Left lung (tissue), 4 donors: ENCODE measurements at regions not wholly inside any gene's neighbourhood (a gene's known extent, or its start where the extent isn't known, plus 50 kb on each side); places are given as distances from the start of the nearest gene placed in this dataset.

Experiments used
- ATAC-seq: fragments of 200-7000 bp; cut with Tn5 transposase; one replicate; pipeline ENCODE4 v1.9.1; 2020; ENCODE audit warnings: moderate library complexity
- DNase-seq, 4 donors: peaks; one replicate each; pipeline ENCODE4 v3.0.0-alpha.2; 2013 to 2020
- H3K27ac ChIP-seq, 2 donors: fragments of 200-600 bp; sonication (generic) in 1 of 2; one replicate each; pipeline versions ENCODE4 v1.5.0 to v1.8.0; 2020 to 2021
- H3K27me3 ChIP-seq, 2 donors: fragments of 200-600 bp; sonication (generic) in 1 of 2; one replicate each; pipeline versions ENCODE4 v1.5.0 to v1.8.0; 2020 to 2021
- H3K36me3 ChIP-seq, 2 donors: fragments of 200-600 bp; sonication (generic) in 1 of 2; one replicate each; pipeline versions ENCODE4 v1.5.0 to v1.8.0; 2020 to 2021
- H3K4me1 ChIP-seq, 2 donors: fragments of 200-600 bp; one replicate each; pipeline ENCODE4 v1.8.0; 2021
- H3K4me3 ChIP-seq, 2 donors: fragments of 200-600 bp; sonication (generic) in 1 of 2; one replicate each; pipeline versions ENCODE4 v1.5.0 to v1.8.0; 2020 to 2021; ENCODE audit warnings: mild to moderate bottlenecking in 1 of 2
- H3K9me3 ChIP-seq, 2 donors: fragments of 200-600 bp; sonication (generic) in 1 of 2; one replicate each; pipeline versions ENCODE4 v1.5.0 to v1.8.0; 2020 to 2021
- intact Hi-C, 2 donors: fragments of 100-400 bp; cut with DNase I; formaldehyde crosslinking; loops; one replicate each; pipeline versions ENCODE4 v1.11.2 to v1.14.2; 2022
- TF ChIP-seq, protein P1 (sequence below), 2 donors: fragments of 200-600 bp; sonication (generic) in 1 of 2; IDR thresholded peaks; one replicate each; pipeline versions ENCODE4 v1.5.0 to v1.8.0; 2021; ENCODE audit warnings: antibody characterized with exemption in 2 of 2
- donor health status: DM: no; HTN: yes; CAD: no.
- donor health status: DM: no; HTN: no; CAD: no.

DNA sequence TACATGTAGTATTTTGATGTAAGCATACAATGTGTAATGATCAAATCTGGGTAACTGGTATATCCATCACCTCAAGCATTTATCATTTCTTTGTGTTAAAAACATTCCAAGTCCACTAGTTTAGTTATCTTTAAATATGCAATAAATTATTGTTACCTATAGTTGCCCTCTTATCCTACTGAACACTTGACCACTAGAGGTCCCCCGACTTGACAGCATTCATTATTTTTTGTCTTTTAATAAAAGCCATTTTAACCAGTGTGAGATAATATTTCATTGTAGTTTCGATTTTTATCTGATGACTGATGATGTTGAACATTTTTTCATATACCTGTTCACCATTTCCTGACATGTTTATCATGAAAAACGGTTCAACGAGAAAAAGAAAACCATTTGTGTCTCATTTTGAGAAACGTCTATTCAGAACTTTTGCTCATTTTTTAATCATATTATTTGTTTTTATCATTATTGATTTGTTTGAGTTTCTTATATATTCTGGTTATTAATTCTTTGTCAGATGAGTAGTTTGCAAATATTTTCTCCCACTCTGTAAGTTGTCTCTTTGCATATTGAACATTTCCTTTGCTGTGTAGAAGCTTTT lies 199.0 kb upstream of the CXXC4 start:
- Histone ChIP-seq H3K9me3 (no peaks in the 10 kb centered on the region), H3K27me3 (no peaks in the 10 kb centered on the region), H3K36me3 (no peaks in the 10 kb centered on the region), H3K27ac (no peak overlapping the region), H3K4me1 (no peaks in the 10 kb centered on the region), H3K4me3 (no peak overlapping the region)
- ATAC-seq (no peak), DNase-seq (peak in 1 of 4 donors; percentile 2)
- intact Hi-C loops, result no loop called here
- TF ChIP-seq, protein P1, sequence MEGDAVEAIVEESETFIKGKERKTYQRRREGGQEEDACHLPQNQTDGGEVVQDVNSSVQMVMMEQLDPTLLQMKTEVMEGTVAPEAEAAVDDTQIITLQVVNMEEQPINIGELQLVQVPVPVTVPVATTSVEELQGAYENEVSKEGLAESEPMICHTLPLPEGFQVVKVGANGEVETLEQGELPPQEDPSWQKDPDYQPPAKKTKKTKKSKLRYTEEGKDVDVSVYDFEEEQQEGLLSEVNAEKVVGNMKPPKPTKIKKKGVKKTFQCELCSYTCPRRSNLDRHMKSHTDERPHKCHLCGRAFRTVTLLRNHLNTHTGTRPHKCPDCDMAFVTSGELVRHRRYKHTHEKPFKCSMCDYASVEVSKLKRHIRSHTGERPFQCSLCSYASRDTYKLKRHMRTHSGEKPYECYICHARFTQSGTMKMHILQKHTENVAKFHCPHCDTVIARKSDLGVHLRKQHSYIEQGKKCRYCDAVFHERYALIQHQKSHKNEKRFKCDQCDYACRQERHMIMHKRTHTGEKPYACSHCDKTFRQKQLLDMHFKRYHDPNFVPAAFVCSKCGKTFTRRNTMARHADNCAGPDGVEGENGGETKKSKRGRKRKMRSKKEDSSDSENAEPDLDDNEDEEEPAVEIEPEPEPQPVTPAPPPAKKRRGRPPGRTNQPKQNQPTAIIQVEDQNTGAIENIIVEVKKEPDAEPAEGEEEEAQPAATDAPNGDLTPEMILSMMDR (IDR thresholded peaks at IDR 0.05), result peak in 1 of 2 donors; percentile 31

DNA sequence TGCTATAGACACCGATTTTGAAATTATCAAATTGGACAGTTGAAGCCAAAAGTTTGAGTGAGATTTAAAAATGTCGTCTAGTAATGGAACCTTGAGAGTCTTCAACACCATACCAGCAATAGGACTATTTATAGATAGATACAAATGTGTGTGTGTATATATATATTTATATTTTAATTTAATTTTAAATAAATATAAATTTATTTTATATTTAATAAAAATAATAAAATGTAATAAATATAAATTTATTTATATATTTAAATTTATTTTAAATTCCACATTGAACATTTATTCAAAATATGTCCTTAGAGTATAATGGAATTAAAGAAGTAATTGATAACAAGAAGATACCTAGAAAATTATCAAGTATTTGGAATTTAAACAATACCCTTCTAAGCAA lies 221.9 kb upstream of the CXXC4 start:
- no peak for ATAC-seq
- DNase-seq, result no peak
- Histone ChIP-seq H3K27ac (no peak overlapping the region), H3K4me1 (no peaks in the 10 kb centered on the region), H3K36me3 (no peaks in the 10 kb centered on the region), H3K9me3 (no peaks in the 10 kb centered on the region), H3K27me3 (no peaks in the 10 kb centered on the region), H3K4me3 (no peak overlapping the region)
- intact Hi-C loops, result no loop called here
- TF ChIP-seq, protein P1 (IDR thresholded peaks at IDR 0.05), result no peak

GRCh38 chr4:104719539-104720230 lies 225.0 kb upstream of the CXXC4 start:
- H3K4me3 ChIP-seq, result no peak overlapping the region
- H3K27ac ChIP-seq, result no peak overlapping the region
- ATAC-seq (no peak), DNase-seq (no peak)
- no peaks in the 10 kb centered on the region for H3K36me3 ChIP-seq
- no peaks in the 10 kb centered on the region for H3K27me3 ChIP-seq
- TF ChIP-seq, protein P1 (IDR thresholded peaks at IDR 0.05), result no peak
- intact Hi-C loops, result no loop called here
- H3K4me1 ChIP-seq, result no peaks in the 10 kb centered on the region
- no peaks in the 10 kb centered on the region for H3K9me3 ChIP-seq

- H3K27ac ChIP-seq, result no peak overlapping the region
- intact Hi-C loops, result no loop called here
- no peak overlapping the region for H3K4me3 ChIP-seq
- H3K27me3 ChIP-seq, result no peaks in the 10 kb centered on the region
- H3K4me1 ChIP-seq, result no peaks in the 10 kb centered on the region
- TF ChIP-seq, protein P1 (IDR thresholded peaks at IDR 0.05), result no peak
- peak; percentile 71 for ATAC-seq
- H3K36me3 ChIP-seq, result no peaks in the 10 kb centered on the region
- H3K9me3 ChIP-seq, result no peaks in the 10 kb centered on the region
- DNase-seq, result no peak
These were observed 227.8 kb upstream of the CXXC4 start for GRCh38 chr4:104722467-104722866.

GRCh38 chr4:104726002-104726401 lies 231.3 kb upstream of the CXXC4 start:
- Histone ChIP-seq H3K36me3 (no peaks in the 10 kb centered on the region), H3K27me3 (no peaks in the 10 kb centered on the region), H3K4me3 (no peak overlapping the region), H3K9me3 (no peaks in the 10 kb centered on the region), H3K27ac (no peak overlapping the region), H3K4me1 (no peaks in the 10 kb centered on the region)
- TF ChIP-seq, protein P1 (IDR thresholded peaks at IDR 0.05), result no peak
- DNase-seq (no peak), ATAC-seq (no peak)
- intact Hi-C loops, result no loop called here
